Gastroesophageal sphincter (tissue), 4 donors: ENCODE measurements at regions not wholly inside any gene's neighbourhood (a gene's known extent, or its start where the extent isn't known, plus 50 kb on each side); places are given as distances from the start of the nearest gene placed in this dataset.

ENCODE experiments used
- ATAC-seq: fragments of 150-250 bp; one replicate; pipeline ENCODE4 v1.9.1; 2016; ENCODE audit warnings: mild to moderate bottlenecking, moderate library complexity
- H3K27ac ChIP-seq, 4 donors: fragments of 200-600 bp; sonication (generic) in 3 of 4; 1 replicate in 3 of 4; 2 replicates in 1 of 4; pipeline ENCODE4 v1.5.1; 2016 to 2019
- H3K27me3 ChIP-seq: fragments of 200-600 bp; sonication (generic); one replicate; pipeline ENCODE4 v1.5.1; 2019
- H3K36me3 ChIP-seq, 2 donors: fragments of 200-600 bp; sonication (generic); one replicate each; pipeline ENCODE4 v1.5.1; 2019; ENCODE audit warnings: control low read depth in 1 of 2
- H3K4me1 ChIP-seq, 3 donors: fragments of 200-600 bp; sonication (generic); 1 replicate in 2 of 3; 2 replicates in 1 of 3; pipeline ENCODE4 v1.5.1; 2016 to 2019; ENCODE audit warnings: control low read depth in 2 of 3
- H3K4me3 ChIP-seq, 2 donors: fragments of 200-600 bp; sonication (generic); one replicate each; pipeline ENCODE4 v1.5.1; 2019; ENCODE audit warnings: mild to moderate bottlenecking in 1 of 2, moderate library complexity in 1 of 2
- H3K9me3 ChIP-seq, 3 donors: fragments of 200-600 bp; sonication (generic); one replicate each; pipeline ENCODE4 v1.5.1; 2017 to 2019; ENCODE audit warnings: control low read depth in 2 of 3
- EP300 ChIP-seq: sonication (generic); formaldehyde crosslinking; IDR thresholded peaks from one replicate; pipeline ENCODE4 v1.6.1; 2017; ENCODE audit warnings: antibody characterized with exemption, mild to moderate bottlenecking
- POLR2A ChIP-seq, 2 donors: fragments of 450-650 bp; IDR thresholded peaks; one replicate each; pipeline ENCODE4 v1.6.1; 2017; ENCODE audit warnings: antibody characterized with exemption in 2 of 2, mild to moderate bottlenecking in 2 of 2, moderate library complexity in 1 of 2
- POLR2AphosphoS5 ChIP-seq: sonication (generic); formaldehyde crosslinking; IDR thresholded peaks from one replicate; pipeline ENCODE4 v1.6.1; 2017; ENCODE audit warnings: antibody characterized with exemption
- WGBS, 2 donors: methylation state at CpG; one replicate each; pipeline ENCODE4 v1.1.5; 2018; ENCODE audit warnings: low coverage in 1 of 2; 5-methylcytosine and 5-hydroxymethylcytosine counted together
- TF ChIP-seq, protein P1 (sequence below), 4 experiments: fragments of 200-600 bp in 2 of 4; fragments of 450-650 bp in 2 of 4; sonication (generic) in 1 of 4; IDR thresholded peaks; one replicate each; pipeline ENCODE4 v1.5.1; 2017 to 2019; ENCODE audit warnings: antibody characterized with exemption in 4 of 4, mild to moderate bottlenecking in 2 of 4, moderate library complexity in 2 of 4

DNA sequence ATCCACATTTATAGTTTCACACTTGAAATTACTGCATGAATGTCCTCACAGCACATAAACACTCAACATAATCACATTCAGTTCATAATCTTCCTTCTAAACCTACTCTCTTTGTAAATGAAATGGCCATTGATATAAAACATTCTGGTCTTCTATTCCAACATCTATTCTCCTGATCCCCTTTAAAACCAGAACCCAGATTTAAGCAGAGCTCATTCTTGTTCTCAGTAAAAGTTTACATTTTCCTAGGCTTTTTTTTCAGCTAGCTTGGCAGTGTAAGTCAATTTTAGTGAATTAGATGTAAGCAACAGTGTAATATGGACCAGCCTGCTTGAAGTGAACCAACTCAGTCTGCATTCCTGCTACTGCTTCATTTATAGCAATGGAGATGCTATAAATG is 460.7 kb upstream of the RGS18 start:
- ATAC-seq, result no peak
- Histone ChIP-seq H3K9me3 (peaks cover 0 to 1% (median 0%) of the 10 kb centered on the region in 3 donors), H3K27ac (no peak overlapping the region), H3K36me3 (no peaks in the 10 kb centered on the region), H3K27me3 (no peaks in the 10 kb centered on the region), H3K4me1 (no peaks in the 10 kb centered on the region), H3K4me3 (no peak overlapping the region)
- TF ChIP-seq EP300, result no peak

- 67 to 73% methylated on average over 1 of the region's 1 CpG for whole genome bisulfite sequencing, 2 donors
- TF ChIP-seq EP300 (no peak), POLR2AphosphoS5 (no peak), POLR2A (IDR thresholded peaks at IDR 0.05) (no peak)
These were observed 460.0 kb upstream of the RGS18 start for GRCh38 chr1:191698246-191698645.

GRCh38 chr1:191699343-191699742 is 458.9 kb upstream of the RGS18 start:
- H3K27ac ChIP-seq, result no peak overlapping the region
- H3K4me1 ChIP-seq, result no peaks in the 10 kb centered on the region
- WGBS, 2 donors, result 67% methylated on average over 1 of the region's 1 CpG; no CpG with 5 or more reads in 1 of the 2 donors
- no peak for ATAC-seq
- H3K36me3 ChIP-seq, result no peaks in the 10 kb centered on the region
- H3K9me3 ChIP-seq, result no peaks in the 10 kb centered on the region
- TF ChIP-seq, protein P1, sequence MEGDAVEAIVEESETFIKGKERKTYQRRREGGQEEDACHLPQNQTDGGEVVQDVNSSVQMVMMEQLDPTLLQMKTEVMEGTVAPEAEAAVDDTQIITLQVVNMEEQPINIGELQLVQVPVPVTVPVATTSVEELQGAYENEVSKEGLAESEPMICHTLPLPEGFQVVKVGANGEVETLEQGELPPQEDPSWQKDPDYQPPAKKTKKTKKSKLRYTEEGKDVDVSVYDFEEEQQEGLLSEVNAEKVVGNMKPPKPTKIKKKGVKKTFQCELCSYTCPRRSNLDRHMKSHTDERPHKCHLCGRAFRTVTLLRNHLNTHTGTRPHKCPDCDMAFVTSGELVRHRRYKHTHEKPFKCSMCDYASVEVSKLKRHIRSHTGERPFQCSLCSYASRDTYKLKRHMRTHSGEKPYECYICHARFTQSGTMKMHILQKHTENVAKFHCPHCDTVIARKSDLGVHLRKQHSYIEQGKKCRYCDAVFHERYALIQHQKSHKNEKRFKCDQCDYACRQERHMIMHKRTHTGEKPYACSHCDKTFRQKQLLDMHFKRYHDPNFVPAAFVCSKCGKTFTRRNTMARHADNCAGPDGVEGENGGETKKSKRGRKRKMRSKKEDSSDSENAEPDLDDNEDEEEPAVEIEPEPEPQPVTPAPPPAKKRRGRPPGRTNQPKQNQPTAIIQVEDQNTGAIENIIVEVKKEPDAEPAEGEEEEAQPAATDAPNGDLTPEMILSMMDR (IDR thresholded peaks at IDR 0.05), result no peak
- TF ChIP-seq POLR2A (IDR thresholded peaks at IDR 0.05) (no peak), POLR2AphosphoS5 (no peak), EP300 (no peak)
- no peak overlapping the region for H3K4me3 ChIP-seq
- no peaks in the 10 kb centered on the region for H3K27me3 ChIP-seq

More at GRCh38 chr1:191698246-191698645, 460.0 kb upstream of the RGS18 start:
- Histone ChIP-seq H3K27ac (no peak overlapping the region), H3K9me3 (no peaks in the 10 kb centered on the region), H3K4me3 (no peak overlapping the region), H3K36me3 (no peaks in the 10 kb centered on the region), H3K4me1 (no peaks in the 10 kb centered on the region), H3K27me3 (no peaks in the 10 kb centered on the region)
- ATAC-seq, result no peak

GRCh38 chr1:191700922-191701321 is 457.3 kb upstream of the RGS18 start:
- Histone ChIP-seq H3K27ac (no peak overlapping the region), H3K9me3 (no peaks in the 10 kb centered on the region), H3K4me3 (no peak overlapping the region), H3K27me3 (no peaks in the 10 kb centered on the region), H3K4me1 (no peaks in the 10 kb centered on the region), H3K36me3 (no peaks in the 10 kb centered on the region)
- 90 to 98% methylated on average over 3 of the region's 3 CpGs for WGBS, 2 donors
- TF ChIP-seq POLR2A (IDR thresholded peaks at IDR 0.05), result no peak
- no peak for TF ChIP-seq POLR2AphosphoS5
- no peak for TF ChIP-seq EP300
- TF ChIP-seq, protein P1 (IDR thresholded peaks at IDR 0.05), result no peak
- ATAC-seq, result no peak

- Histone ChIP-seq H3K36me3 (no peaks in the 10 kb centered on the region), H3K4me3 (no peak overlapping the region), H3K4me1 (no peaks in the 10 kb centered on the region), H3K27ac (no peak overlapping the region), H3K9me3 (no peaks in the 10 kb centered on the region), H3K27me3 (no peaks in the 10 kb centered on the region)
- ATAC-seq, result no peak
- TF ChIP-seq POLR2AphosphoS5 (no peak), POLR2A (IDR thresholded peaks at IDR 0.05) (no peak), EP300 (no peak)
- TF ChIP-seq, protein P1 (IDR thresholded peaks at IDR 0.05), result no peak
- 57 to 64% methylated on average over 2 of the region's 2 CpGs for WGBS, 2 donors
These were observed 456.1 kb upstream of the RGS18 start for GRCh38 chr1:191702124-191702523.

GRCh38 chr1:191707288-191707687 is 451.0 kb upstream of the RGS18 start:
- H3K36me3 ChIP-seq, result no peaks in the 10 kb centered on the region
- TF ChIP-seq, protein P1 (IDR thresholded peaks at IDR 0.05), result no peak
- TF ChIP-seq POLR2AphosphoS5 (no peak), POLR2A (IDR thresholded peaks at IDR 0.05) (no peak), EP300 (no peak)
- H3K27ac ChIP-seq, result no peak overlapping the region
- H3K4me3 ChIP-seq, result no peak overlapping the region
- WGBS, 2 donors, result 49 to 100% methylated on average over 2 of the region's 2 CpGs
- ATAC-seq, result no peak
- H3K4me1 ChIP-seq, result no peaks in the 10 kb centered on the region
- H3K27me3 ChIP-seq, result no peaks in the 10 kb centered on the region
- no peaks in the 10 kb centered on the region for H3K9me3 ChIP-seq
